HCT116 (cell line): ENCODE measurements at regions not wholly inside any gene's neighbourhood (a gene's known extent, or its start where the extent isn't known, plus 50 kb on each side); places are given as distances from the start of the nearest gene placed in this dataset.

Source experiments
- ATAC-seq: fragments of 200-7000 bp; cut with Tn5 transposase; 2 replicates; pipeline ENCODE4 v1.9.1; 2020; ENCODE audit warnings: mild to moderate bottlenecking, moderate library complexity
- BruUV-seq: library from RNA; stranded (reverse); fragments of 400-500 nt; replicated peaks from 2 replicates; lab custom pipeline; 2021; lab: Mats Ljungman, UMichigan
- CTCF ChIA-PET: fragments of 300-600 bp; sonication (Branson Sonifier 250); formaldehyde crosslinking; loops from one replicate; lab custom pipeline; 2021; ENCODE audit warnings: antibody characterized with exemption; lab: Charles Lee
- POLR2A ChIA-PET: fragments of 300-600, 350-600 bp; sonication (Branson Sonifier 250); formaldehyde crosslinking; loops from one replicate; lab custom pipeline; 2021; ENCODE audit warnings: antibody characterized with exemption; lab: Charles Lee
- RAD21 ChIA-PET, 2 experiments: fragments of 300-600 bp; sonication (Branson Sonifier 250); formaldehyde crosslinking; loops; one replicate each; lab custom pipeline; 2023; ENCODE audit warnings: low total read pairs in 2 of 2; ENCODE audit not compliant: uncharacterized antibody in 2 of 2, unreplicated experiment in 2 of 2, low non-redundant PET in 1 of 2; lab: Charles Lee
- DNase-seq: peaks from one replicate; pipeline ENCODE4 v3.0.0-alpha.2; 2010; ENCODE audit warnings: low read depth, low spot score
- H2AFZ ChIP-seq: fragments of 200-600 bp; shearing (Covaris generic), sonication (generic); 2 replicates; pipeline ENCODE4 v1.6.1; 2017; ENCODE audit warnings: low read depth, mixed run types, mixed read lengths, antibody characterized with exemption, low read length; ENCODE audit not compliant: poor library complexity, severe bottlenecking
- H3K27ac ChIP-seq: 2 replicates; pipeline ENCODE4 v1.5.1; 2012; ENCODE audit warnings: low read depth, low read length
- H3K27me3 ChIP-seq: fragments of 200-600 bp; sonication (generic); 2 replicates; pipeline ENCODE4 v1.6.1; 2016; ENCODE audit warnings: mixed run types, low read length, mixed read lengths; ENCODE audit not compliant: insufficient read depth
- H3K36me3 ChIP-seq, 2 experiments: fragments of 200-500 bp in 1 of 2; fragments of 200-600 bp in 1 of 2; sonication (Bioruptor generic) in 1 of 2; sonication (generic) in 1 of 2; 2 replicates each; pipeline versions ENCODE4 v1.5.1 to v1.6.1; 2014 to 2016; ENCODE audit warnings: low read length in 2 of 2, inconsistent platforms in 1 of 2, mixed read lengths in 1 of 2, mixed run types in 1 of 2; ENCODE audit not compliant: insufficient read depth in 2 of 2, control insufficient read depth in 1 of 2
- H3K4me1 ChIP-seq, 2 experiments: fragments of 200-600 bp in 1 of 2; sonication (generic) in 1 of 2; 2 replicates each; pipeline versions ENCODE4 v1.5.1 to v1.6.1; 2012 to 2017; ENCODE audit warnings: low read length in 2 of 2, inconsistent platforms in 1 of 2, mild to moderate bottlenecking in 1 of 2, mixed read lengths in 1 of 2, mixed run types in 1 of 2, moderate library complexity in 1 of 2; ENCODE audit not compliant: insufficient read depth in 2 of 2, control insufficient read depth in 1 of 2
- H3K4me2 ChIP-seq: fragments of 200-600 bp; sonication (generic); 2 replicates; pipeline ENCODE4 v1.6.1; 2017; ENCODE audit warnings: mixed run types, low read length, mixed read lengths
- H3K4me3 ChIP-seq, 2 experiments: fragments of 200-600 bp in 1 of 2; sonication (generic) in 1 of 2; replicated peaks in 1 of 2; 2 replicates each; pipeline ENCODE4 v1.5.1; 2011 to 2016; ENCODE audit warnings: low read length in 2 of 2, control low read depth in 1 of 2, low read depth in 1 of 2, mild to moderate bottlenecking in 1 of 2, mixed read lengths in 1 of 2, mixed run types in 1 of 2
- H3K79me2 ChIP-seq: fragments of 200-600 bp; sonication (generic); 2 replicates; pipeline ENCODE4 v1.6.1; 2017; ENCODE audit warnings: mild to moderate bottlenecking, mixed run types, low read length, moderate library complexity, mixed read lengths; ENCODE audit not compliant: insufficient read depth
- H3K9ac ChIP-seq: fragments of 200-600 bp; sonication (generic); 2 replicates; pipeline ENCODE4 v1.6.1; 2016; ENCODE audit warnings: low read length, mixed read lengths
- H3K9me2 ChIP-seq: fragments of 200-600 bp; sonication (generic), shearing (Covaris generic); 2 replicates; pipeline ENCODE4 v1.6.1; 2017; ENCODE audit warnings: mixed run types, mild to moderate bottlenecking, moderate library complexity; ENCODE audit not compliant: insufficient read depth
- H3K9me3 ChIP-seq, 2 experiments: fragments of 200-500 bp in 1 of 2; fragments of 200-600 bp in 1 of 2; sonication (Bioruptor generic) in 1 of 2; sonication (generic) in 1 of 2; 2 replicates each; pipeline ENCODE4 v1.6.1; 2014 to 2017; ENCODE audit warnings: low read length in 2 of 2, mixed read lengths in 2 of 2, inconsistent platforms in 1 of 2, low read depth in 1 of 2, mild to moderate bottlenecking in 1 of 2, mixed run types in 1 of 2, moderate library complexity in 1 of 2; ENCODE audit not compliant: control insufficient read depth in 1 of 2, insufficient read depth in 1 of 2
- H4K20me1 ChIP-seq: fragments of 200-600 bp; sonication (generic), shearing (Covaris generic); 2 replicates; pipeline ENCODE4 v1.6.1; 2017; ENCODE audit warnings: mixed run types, mild to moderate bottlenecking, moderate library complexity; ENCODE audit not compliant: insufficient read depth
- CBX3 ChIP-seq: IDR thresholded peaks from 2 replicates; pipeline ENCODE4 v1.6.1; 2012; ENCODE audit warnings: low read depth
- CEBPB ChIP-seq: IDR thresholded peaks from 2 replicates; pipeline ENCODE4 v1.6.1; 2012; ENCODE audit warnings: low read depth
- EZH2 ChIP-seq: fragments of 200-600 bp; sonication (generic); IDR thresholded peaks from 2 replicates; pipeline ENCODE4 v1.6.1; 2017; ENCODE audit warnings: antibody characterized with exemption, mixed run types
- EZH2phosphoT487 ChIP-seq: fragments of 200-600 bp; IDR thresholded peaks from 2 replicates; pipeline ENCODE4 v1.6.1; 2018; ENCODE audit warnings: antibody characterized with exemption, borderline replicate concordance
- FOSL1 ChIP-seq: IDR thresholded peaks from 2 replicates; pipeline ENCODE4 v1.6.1; 2012; ENCODE audit warnings: low read depth
- JUND ChIP-seq: IDR thresholded peaks from 2 replicates; pipeline ENCODE4 v1.6.1; 2012
- POLR2AphosphoS5 ChIP-seq: IDR thresholded peaks from 2 replicates; pipeline ENCODE4 v1.6.1; 2011; ENCODE audit warnings: mild to moderate bottlenecking, low read depth, low read length, moderate library complexity
- RAD21 ChIP-seq: IDR thresholded peaks from 2 replicates; pipeline ENCODE4 v1.6.1; 2012; ENCODE audit warnings: low read depth, mild to moderate bottlenecking
- SIN3A ChIP-seq: IDR thresholded peaks from 2 replicates; pipeline ENCODE4 v1.6.1; 2012; ENCODE audit warnings: low read depth
- SP1 ChIP-seq: IDR thresholded peaks from 2 replicates; pipeline ENCODE4 v1.6.1; 2012; ENCODE audit warnings: low read depth
- SRF ChIP-seq: IDR thresholded peaks from 2 replicates; pipeline ENCODE4 v1.6.1; 2012; ENCODE audit warnings: low read depth
- TCF7L2 ChIP-seq: IDR thresholded peaks from 2 replicates; pipeline ENCODE4 v1.7.0; 2011; ENCODE audit warnings: borderline replicate concordance, inconsistent platforms; ENCODE audit not compliant: insufficient read depth, insufficient read length; ENCODE audit errors: extremely low read depth
- YY1 ChIP-seq: IDR thresholded peaks from 2 replicates; pipeline ENCODE4 v1.6.1; 2011; ENCODE audit warnings: low read length, low read depth, moderate library complexity, mild to moderate bottlenecking; ENCODE audit not compliant: insufficient replicate concordance; ENCODE audit errors: extremely low read depth
- ZFX ChIP-seq: fragments of 450-650 bp; IDR thresholded peaks from 2 replicates; pipeline ENCODE4 v1.6.1; 2017
- ZNF274 ChIP-seq: fragments of 200-500 bp; sonication (Bioruptor generic); IDR thresholded peaks from 2 replicates; pipeline ENCODE4 v1.6.1; 2014; ENCODE audit warnings: mild to moderate bottlenecking, low read depth, low read length, inconsistent platforms
- intact Hi-C: fragments of 100-400 bp; cut with micrococcal nuclease; formaldehyde crosslinking; loops from 2 replicates; pipeline ENCODE4 v1.10.0; 2022
- TF ChIP-seq, protein P1 (sequence below), 3 experiments: fragments of 200-600 bp in 1 of 3; sonication (generic) in 1 of 3; IDR thresholded peaks in 2 of 3; conservative IDR thresholded peaks in 1 of 3; 2 replicates each; pipeline ENCODE4 v1.5.1; 2012 to 2017; ENCODE audit warnings: low read depth in 2 of 3, low read length in 2 of 3, antibody characterized with exemption in 1 of 3, borderline replicate concordance in 1 of 3, control low read depth in 1 of 3, mild to moderate bottlenecking in 1 of 3, mixed read lengths in 1 of 3, mixed run types in 1 of 3, moderate library complexity in 1 of 3; ENCODE audit not compliant: insufficient read depth in 1 of 3
- TF ChIP-seq, protein P2 (sequence below): IDR thresholded peaks from 2 replicates; pipeline ENCODE4 v1.6.1; 2011; ENCODE audit warnings: mild to moderate bottlenecking, low read length, moderate library complexity; ENCODE audit not compliant: insufficient replicate concordance; ENCODE audit errors: extremely low read depth
- TF ChIP-seq, protein P3 (sequence below): IDR thresholded peaks from 2 replicates; pipeline ENCODE4 v1.6.1; 2012; ENCODE audit warnings: low read depth

DNA sequence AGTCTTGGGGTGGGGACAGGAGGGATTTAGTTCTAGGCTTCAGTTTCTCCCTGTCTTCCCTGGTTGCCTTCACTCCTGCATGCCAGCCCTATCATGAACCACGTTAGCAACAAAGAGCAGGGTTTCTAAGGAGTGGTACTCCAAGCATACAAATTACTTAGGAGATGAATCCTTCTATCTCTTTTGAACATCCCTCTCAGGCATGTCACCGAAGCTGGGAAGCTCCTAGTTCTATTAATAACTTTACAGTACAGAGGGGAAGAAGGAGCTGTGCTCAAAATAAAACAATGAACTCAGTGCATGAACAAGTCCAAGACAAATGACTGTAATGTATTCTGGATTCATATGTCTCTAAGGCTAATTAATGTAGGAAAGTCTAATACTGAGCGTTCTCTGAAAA is 450.6 kb upstream of the RASGEF1B start:
- Histone ChIP-seq H3K27ac (no peak overlapping the region), H3K4me1 (no peaks in the 10 kb centered on the region), H3K79me2 (no peaks in the 10 kb centered on the region), H2AFZ (no peak overlapping the region), H3K27me3 (peaks cover 38% of the 10 kb centered on the region), H3K9me2 (no peaks in the 10 kb centered on the region), H3K9me3 (no peaks in the 10 kb centered on the region), H3K4me2 (no peak overlapping the region), H3K9ac (no peak overlapping the region), H3K4me3 (no peak overlapping the region), H3K36me3 (no peaks in the 10 kb centered on the region), H4K20me1 (no peaks in the 10 kb centered on the region)
- no peak for ATAC-seq
- ChIA-PET RAD21 (no interaction called here), POLR2A (no interaction called here), CTCF (no interaction called here)
- no peak for TF ChIP-seq ZFX
- no peak for TF ChIP-seq POLR2AphosphoS5
- no peak for TF ChIP-seq RAD21
- TF ChIP-seq, protein P1, sequence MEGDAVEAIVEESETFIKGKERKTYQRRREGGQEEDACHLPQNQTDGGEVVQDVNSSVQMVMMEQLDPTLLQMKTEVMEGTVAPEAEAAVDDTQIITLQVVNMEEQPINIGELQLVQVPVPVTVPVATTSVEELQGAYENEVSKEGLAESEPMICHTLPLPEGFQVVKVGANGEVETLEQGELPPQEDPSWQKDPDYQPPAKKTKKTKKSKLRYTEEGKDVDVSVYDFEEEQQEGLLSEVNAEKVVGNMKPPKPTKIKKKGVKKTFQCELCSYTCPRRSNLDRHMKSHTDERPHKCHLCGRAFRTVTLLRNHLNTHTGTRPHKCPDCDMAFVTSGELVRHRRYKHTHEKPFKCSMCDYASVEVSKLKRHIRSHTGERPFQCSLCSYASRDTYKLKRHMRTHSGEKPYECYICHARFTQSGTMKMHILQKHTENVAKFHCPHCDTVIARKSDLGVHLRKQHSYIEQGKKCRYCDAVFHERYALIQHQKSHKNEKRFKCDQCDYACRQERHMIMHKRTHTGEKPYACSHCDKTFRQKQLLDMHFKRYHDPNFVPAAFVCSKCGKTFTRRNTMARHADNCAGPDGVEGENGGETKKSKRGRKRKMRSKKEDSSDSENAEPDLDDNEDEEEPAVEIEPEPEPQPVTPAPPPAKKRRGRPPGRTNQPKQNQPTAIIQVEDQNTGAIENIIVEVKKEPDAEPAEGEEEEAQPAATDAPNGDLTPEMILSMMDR (IDR thresholded peaks at IDR 0.05 in 2 of 3, conservative IDR thresholded peaks at IDR 0.05 in 1 of 3; ENCODE audit: borderline replicate concordance in 1 of 3, insufficient read depth in 1 of 3, low read depth in 2 of 3, low read length in 2 of 3): no peak
- no peak for TF ChIP-seq FOSL1
- TF ChIP-seq, protein P2, sequence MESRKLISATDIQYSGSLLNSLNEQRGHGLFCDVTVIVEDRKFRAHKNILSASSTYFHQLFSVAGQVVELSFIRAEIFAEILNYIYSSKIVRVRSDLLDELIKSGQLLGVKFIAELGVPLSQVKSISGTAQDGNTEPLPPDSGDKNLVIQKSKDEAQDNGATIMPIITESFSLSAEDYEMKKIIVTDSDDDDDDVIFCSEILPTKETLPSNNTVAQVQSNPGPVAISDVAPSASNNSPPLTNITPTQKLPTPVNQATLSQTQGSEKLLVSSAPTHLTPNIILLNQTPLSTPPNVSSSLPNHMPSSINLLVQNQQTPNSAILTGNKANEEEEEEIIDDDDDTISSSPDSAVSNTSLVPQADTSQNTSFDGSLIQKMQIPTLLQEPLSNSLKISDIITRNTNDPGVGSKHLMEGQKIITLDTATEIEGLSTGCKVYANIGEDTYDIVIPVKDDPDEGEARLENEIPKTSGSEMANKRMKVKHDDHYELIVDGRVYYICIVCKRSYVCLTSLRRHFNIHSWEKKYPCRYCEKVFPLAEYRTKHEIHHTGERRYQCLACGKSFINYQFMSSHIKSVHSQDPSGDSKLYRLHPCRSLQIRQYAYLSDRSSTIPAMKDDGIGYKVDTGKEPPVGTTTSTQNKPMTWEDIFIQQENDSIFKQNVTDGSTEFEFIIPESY: no peak
- TF ChIP-seq EZH2: no peak
- TF ChIP-seq YY1: no peak
- TF ChIP-seq JUND: no peak
- TF ChIP-seq CEBPB: no peak
- TF ChIP-seq TCF7L2: no peak
- TF ChIP-seq ZNF274: no peak
- TF ChIP-seq, protein P3, sequence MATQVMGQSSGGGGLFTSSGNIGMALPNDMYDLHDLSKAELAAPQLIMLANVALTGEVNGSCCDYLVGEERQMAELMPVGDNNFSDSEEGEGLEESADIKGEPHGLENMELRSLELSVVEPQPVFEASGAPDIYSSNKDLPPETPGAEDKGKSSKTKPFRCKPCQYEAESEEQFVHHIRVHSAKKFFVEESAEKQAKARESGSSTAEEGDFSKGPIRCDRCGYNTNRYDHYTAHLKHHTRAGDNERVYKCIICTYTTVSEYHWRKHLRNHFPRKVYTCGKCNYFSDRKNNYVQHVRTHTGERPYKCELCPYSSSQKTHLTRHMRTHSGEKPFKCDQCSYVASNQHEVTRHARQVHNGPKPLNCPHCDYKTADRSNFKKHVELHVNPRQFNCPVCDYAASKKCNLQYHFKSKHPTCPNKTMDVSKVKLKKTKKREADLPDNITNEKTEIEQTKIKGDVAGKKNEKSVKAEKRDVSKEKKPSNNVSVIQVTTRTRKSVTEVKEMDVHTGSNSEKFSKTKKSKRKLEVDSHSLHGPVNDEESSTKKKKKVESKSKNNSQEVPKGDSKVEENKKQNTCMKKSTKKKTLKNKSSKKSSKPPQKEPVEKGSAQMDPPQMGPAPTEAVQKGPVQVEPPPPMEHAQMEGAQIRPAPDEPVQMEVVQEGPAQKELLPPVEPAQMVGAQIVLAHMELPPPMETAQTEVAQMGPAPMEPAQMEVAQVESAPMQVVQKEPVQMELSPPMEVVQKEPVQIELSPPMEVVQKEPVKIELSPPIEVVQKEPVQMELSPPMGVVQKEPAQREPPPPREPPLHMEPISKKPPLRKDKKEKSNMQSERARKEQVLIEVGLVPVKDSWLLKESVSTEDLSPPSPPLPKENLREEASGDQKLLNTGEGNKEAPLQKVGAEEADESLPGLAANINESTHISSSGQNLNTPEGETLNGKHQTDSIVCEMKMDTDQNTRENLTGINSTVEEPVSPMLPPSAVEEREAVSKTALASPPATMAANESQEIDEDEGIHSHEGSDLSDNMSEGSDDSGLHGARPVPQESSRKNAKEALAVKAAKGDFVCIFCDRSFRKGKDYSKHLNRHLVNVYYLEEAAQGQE: no peak
- TF ChIP-seq SIN3A: no peak
- TF ChIP-seq CBX3: no peak
- no peak for TF ChIP-seq SP1
- TF ChIP-seq SRF: no peak
- TF ChIP-seq EZH2phosphoT487: no peak
- DNase-seq: no peak
- BruUV-seq: no TSS peak
- intact Hi-C loops: no loop called here
